ENCODE measurements at regions not wholly inside any gene's neighbourhood (a gene's known extent, or its start where the extent isn't known, plus 50 kb on each side); places are given as distances from the start of the nearest gene placed in this dataset.
A peak's percentile ranks its signal among the peaks of the same experiment; 100 is the strongest.
"Not testable (repeated sequence)": the region's sequence is repeated elsewhere in the genome, so short reads cannot be mapped to it uniquely, and the experiment has no call there.

- DNase-seq (ENCODE audit: low read depth): no peak
Measured at GRCh38 chr3:193903512-193903817, 232.5 kb upstream of the HES1 start.

- no peak for DNase-seq (ENCODE audit: low read depth)
Measured at GRCh38 chr3:193903966-193904365, 232.0 kb upstream of the HES1 start.

GRCh38 chr3:193905541-193906396 lies 230.2 kb upstream of the HES1 start:
- DNase-seq (ENCODE audit: low read depth): peak; percentile 95

DNA sequence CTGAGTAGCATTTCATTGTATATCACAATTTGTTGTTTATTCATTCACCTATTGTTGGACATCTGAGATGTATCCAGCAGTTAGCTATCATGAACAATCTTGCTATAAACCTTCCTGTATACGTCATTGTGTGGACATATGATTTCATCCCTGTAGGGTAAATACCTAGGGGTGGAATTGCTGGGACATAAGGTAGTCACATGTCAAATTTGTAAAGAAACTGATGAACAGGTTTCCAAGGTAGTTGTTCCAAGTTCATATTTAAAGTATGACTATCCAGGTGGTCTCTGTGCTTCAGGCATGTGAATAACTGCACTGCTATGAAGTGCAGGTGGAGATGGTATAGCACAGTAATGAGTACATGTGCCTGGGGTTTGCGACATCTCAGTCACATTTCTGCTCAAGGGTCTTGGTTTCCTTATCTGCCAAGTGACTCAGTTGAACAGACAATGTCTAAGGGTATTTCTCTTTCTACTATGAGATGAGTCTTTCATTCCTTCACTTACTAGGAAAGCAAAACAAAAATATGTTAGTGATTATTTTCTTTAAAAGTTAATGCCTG lies 229.0 kb upstream of the HES1 start:
- no peak for DNase-seq (ENCODE audit: low read depth)

DNA sequence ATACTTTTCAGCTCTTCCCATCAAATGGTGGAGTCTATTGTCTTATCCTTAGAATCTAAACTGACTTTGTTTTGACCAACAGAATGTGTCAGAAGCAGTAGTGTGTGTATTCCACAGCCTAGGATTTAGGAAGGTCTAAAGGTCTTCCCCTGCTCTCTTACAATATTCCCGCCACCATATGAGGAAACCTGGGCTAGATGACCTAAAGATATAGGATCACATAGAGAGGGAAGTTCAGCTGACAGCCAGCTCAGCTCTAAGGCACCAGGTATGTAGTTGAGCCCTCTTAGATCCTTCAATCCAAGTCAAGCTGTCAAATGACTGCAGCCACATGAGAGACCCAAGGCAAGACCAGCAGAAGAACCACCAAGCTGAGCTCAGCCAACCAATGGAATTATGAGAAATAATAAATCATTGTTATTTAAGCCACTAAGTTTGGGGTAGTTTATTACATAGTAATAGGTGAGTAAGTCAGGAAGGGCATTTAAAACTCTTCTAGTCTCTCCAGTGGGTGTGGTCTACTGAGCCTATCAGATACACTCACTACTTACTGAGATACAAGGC lies 227.7 kb upstream of the HES1 start:
- no peak for DNase-seq (ENCODE audit: low read depth)

DNA sequence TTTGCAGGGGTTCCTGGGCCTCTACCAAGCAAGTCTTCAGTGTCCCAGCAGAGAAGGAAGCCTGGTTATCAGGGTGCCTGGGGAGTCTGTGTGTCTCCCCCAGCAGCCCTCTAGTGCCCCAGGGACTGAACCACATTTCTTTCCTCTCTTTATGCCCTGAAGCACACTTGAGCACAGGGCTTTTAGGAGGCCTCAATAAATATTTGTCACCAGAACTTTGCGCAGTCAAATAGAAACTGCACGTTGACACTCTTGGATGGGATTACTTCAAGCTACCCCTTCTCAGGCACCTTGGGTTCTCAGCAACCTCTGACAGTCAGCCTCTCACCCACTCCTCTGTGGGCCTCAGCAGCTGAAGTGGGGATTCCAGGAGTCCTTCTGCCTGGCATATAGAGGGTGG lies 226.6 kb upstream of the HES1 start:
- DNase-seq (ENCODE audit: low read depth): no peak

- DNase-seq (ENCODE audit: low read depth): no peak
Measured at GRCh38 chr3:193910310-193910709, 225.6 kb upstream of the HES1 start.

DNA sequence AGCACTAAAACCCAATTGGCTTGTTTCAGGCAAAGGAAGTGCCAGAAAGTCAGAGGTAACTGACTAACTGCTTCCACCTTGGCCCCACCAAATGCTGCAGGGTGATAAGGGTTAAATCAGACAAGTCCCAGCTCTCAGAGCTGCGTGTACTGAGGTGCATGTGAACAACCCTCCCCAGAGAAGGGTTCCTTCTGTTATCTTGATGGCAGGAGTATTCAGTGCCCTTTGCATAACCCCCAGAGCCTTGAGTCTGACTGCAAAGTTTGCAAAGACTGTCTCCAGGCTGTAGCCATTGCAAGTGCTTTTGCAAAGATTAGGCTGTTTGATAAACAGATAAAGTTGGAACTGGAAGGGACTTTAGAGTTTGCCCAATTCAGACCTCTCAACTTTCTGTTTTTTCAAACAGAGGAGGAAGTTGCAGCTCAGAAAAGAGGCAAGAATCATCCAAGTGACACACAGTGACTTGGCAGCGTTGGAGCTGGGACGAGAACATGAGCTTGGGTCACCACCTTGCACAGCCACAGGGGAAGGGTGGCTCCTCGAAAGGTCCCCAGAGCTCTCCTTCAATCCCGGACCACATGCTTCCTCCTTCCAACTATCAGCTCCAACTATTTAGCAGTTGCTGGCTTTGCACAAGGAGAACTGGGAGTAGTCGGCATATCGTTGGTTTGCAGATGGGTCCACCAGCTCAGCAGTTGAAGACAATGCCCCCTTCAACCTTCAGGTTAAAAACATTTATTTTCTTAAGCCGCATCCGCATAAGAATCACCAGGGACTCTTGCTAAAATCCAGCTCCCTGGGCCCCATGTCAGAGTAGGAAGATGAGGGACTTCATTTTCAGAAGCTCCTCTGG lies 224.8 kb upstream of the HES1 start:
- no peak for DNase-seq (ENCODE audit: low read depth)

DNA sequence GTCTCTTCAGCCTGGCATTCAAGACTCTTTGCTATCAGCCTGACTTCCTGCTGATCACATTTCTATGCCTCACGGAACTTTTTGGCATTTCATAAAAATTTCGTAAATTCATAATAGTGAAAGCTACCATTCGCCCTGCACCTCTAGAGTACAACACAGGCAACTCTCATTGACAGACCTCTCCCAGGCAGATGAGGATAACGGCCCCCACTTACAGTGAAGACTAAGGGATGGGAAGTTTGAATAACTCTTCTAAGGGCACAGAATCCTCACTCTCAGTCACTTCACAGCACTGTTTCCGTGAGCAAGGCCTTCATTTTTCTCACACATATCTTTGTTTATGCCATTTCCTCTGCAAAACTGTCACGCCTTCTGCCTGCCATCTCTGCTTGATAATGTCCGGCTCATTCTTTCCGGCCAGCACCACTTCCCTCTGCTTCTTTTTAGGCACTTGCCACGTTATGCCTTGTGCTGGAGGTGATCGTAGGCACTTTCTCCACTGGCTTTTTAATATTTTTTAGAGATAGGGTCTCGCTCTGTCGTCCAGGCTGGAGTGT lies 224.1 kb upstream of the HES1 start:
- no peak for DNase-seq (ENCODE audit: low read depth)

- no peak for DNase-seq (ENCODE audit: low read depth)
Measured at GRCh38 chr3:193912621-193913178, 223.2 kb upstream of the HES1 start.

DNA sequence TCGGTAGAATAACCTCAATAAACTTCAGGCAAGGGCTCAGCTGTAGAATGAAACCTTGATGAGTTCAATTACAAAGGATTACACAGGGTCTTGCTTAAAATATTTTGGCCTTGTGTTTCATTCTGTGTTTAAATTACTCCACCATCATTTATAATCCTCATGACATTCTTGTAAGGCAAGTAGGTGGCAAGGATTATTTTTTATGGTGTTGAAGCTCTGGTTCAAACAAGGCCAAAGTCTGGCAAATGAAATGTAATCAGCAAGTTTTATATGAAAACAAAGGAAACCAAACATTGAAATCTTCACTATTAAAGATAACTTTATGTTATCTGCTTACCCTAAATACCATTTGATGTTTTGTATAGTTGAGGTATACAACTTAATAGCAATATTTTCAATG lies 221.3 kb upstream of the HES1 start:
- DNase-seq (ENCODE audit: low read depth): no peak

DNA sequence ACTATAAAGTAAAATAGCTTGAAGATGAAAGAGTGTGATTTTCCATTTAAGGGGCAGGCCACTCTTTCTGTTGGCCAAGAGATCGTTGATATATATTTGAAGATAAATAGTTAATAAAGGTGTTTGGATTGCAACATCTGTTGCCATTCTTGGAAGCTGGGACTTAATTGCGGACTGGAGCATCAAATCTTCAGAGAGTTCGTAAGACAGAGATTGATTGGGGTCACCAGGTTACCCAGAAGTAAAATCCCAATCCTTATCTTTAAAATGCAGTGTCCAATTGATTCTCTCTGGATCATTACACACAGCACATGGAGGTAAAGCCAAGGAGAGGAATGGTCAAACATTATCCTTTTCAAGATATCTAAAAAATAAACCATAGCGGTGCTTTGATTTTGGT lies 220.8 kb upstream of the HES1 start:
- no peak for DNase-seq (ENCODE audit: low read depth)

- DNase-seq (ENCODE audit: low read depth): no peak
Measured at GRCh38 chr3:193915613-193916012, 220.3 kb upstream of the HES1 start.

- no peak for DNase-seq (ENCODE audit: low read depth)
Measured at GRCh38 chr3:193917158-193917557, 218.8 kb upstream of the HES1 start.

- DNase-seq (ENCODE audit: low read depth): no peak
Measured at GRCh38 chr3:193921465-193921864, 214.5 kb upstream of the HES1 start.

- DNase-seq (ENCODE audit: low read depth): no peak
Measured at GRCh38 chr3:193922034-193922774, 213.7 kb upstream of the HES1 start.

DNA sequence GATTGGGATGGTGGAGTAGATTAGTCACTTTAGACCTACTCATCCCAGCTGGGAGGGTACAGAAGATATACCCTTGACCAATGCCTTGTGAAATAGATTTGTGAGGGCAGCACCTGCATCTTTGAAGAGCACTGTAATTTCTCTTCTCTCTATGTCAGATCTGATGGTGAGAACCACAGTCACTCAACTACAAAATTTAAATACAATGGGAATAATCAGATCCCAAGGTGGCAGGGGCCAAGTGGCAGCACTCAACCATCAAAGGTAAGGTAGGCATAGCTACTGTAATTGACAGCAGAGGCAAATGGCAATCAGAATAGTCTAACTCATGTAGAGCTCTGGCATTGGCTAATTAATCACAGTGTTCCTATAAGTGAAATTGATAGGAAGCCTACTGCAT lies 212.0 kb upstream of the HES1 start:
- DNase-seq (ENCODE audit: low read depth): not testable (repeated sequence)

- not testable (repeated sequence) for DNase-seq (ENCODE audit: low read depth)
Measured at GRCh38 chr3:193926071-193926470, 209.9 kb upstream of the HES1 start.

DNA sequence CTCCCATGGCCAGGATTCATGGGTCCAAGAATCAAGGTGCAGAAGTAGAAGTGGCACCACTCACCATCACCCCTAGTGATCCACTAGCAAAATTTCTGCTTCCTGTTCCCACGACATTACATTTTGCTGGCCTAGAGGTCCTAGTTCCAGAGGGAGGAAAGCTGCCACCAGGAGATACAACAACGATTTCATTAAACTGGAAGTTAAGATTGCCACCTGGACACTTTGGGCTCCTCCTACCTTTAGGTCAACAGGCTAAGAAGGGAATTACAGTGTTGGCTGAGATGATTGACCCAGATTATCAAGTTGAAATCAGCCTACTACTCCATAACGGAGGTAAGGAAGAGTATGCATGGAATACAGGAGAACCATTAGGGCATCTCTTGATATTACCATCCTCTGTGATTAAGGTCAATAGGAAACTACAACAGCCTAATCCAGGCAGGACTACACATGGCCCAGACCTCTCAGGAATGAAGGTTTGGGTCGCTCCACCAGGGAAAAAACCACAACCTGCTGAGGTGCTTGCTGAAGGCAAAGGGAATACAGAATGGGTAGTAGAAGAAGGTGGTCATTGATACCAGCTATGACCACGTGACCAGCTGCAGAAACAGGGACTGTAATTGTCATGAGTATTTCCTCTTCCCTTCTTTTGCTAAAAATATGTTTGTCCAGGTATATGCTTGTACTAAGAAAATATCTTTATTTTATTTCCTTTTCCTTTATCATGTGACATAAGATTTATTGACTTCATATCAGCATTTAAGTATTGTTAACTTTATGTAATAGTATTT lies 208.3 kb upstream of the HES1 start:
- DNase-seq (ENCODE audit: low read depth): not testable (repeated sequence)

Data from RPMI7951 (cell line).